ENCODE measurements at regions not wholly inside any gene's neighbourhood (a gene's known extent, or its start where the extent isn't known, plus 50 kb on each side); places are given as distances from the start of the nearest gene placed in this dataset.

- no peak for DNase-seq
Observed at GRCh38 chr6:91487696-91488392, 901.0 kb upstream of the MAP3K7 start.

GRCh38 chr6:91486200-91486599 is 899.3 kb upstream of the MAP3K7 start:
- no peak for DNase-seq

- DNase-seq: no peak
Observed at GRCh38 chr6:91485047-91485446, 898.2 kb upstream of the MAP3K7 start.

- no peak for DNase-seq
Observed at GRCh38 chr6:91483415-91484105, 896.7 kb upstream of the MAP3K7 start.

- DNase-seq: no peak
Observed at GRCh38 chr6:91482498-91482897, 895.6 kb upstream of the MAP3K7 start.

GRCh38 chr6:91480402-91480801 is 893.5 kb upstream of the MAP3K7 start:
- DNase-seq: no peak

GRCh38 chr6:91477688-91478087 is 890.8 kb upstream of the MAP3K7 start:
- no peak for DNase-seq

GRCh38 chr6:91476000-91476399 is 889.1 kb upstream of the MAP3K7 start:
- peak; percentile 86 for DNase-seq

GRCh38 chr6:91465393-91465792 is 878.5 kb upstream of the MAP3K7 start:
- DNase-seq: no peak

- DNase-seq: no peak
Observed at GRCh38 chr6:91464718-91465117, 877.8 kb upstream of the MAP3K7 start.

- DNase-seq: no peak
Observed at GRCh38 chr6:91464201-91464600, 877.3 kb upstream of the MAP3K7 start.

GRCh38 chr6:91462241-91462640 is 875.4 kb upstream of the MAP3K7 start:
- DNase-seq: no peak

- DNase-seq: no peak
Observed at GRCh38 chr6:91453224-91453878, 866.5 kb upstream of the MAP3K7 start.

GRCh38 chr6:91449539-91449938 is 862.7 kb upstream of the MAP3K7 start:
- no peak for DNase-seq

- no peak for DNase-seq
Observed at GRCh38 chr6:91447530-91448254, 860.8 kb upstream of the MAP3K7 start.

GRCh38 chr6:91447081-91447480 is 860.2 kb upstream of the MAP3K7 start:
- DNase-seq: no peak

GRCh38 chr6:91443405-91443804 is 856.5 kb upstream of the MAP3K7 start:
- DNase-seq: no peak

GRCh38 chr6:91442342-91442741 is 855.5 kb upstream of the MAP3K7 start:
- no peak for DNase-seq

GRCh38 chr6:91438570-91438969 is 851.7 kb upstream of the MAP3K7 start:
- no peak for DNase-seq

- DNase-seq: no peak
Observed at GRCh38 chr6:91437315-91437729, 850.5 kb upstream of the MAP3K7 start.

- no peak for DNase-seq
Observed at GRCh38 chr6:91436448-91436847, 849.6 kb upstream of the MAP3K7 start.

- no peak for DNase-seq
Observed at GRCh38 chr6:91435630-91436029, 848.8 kb upstream of the MAP3K7 start.

- no peak for DNase-seq
Observed at GRCh38 chr6:91434576-91434975, 847.7 kb upstream of the MAP3K7 start.

Measured in NCI-H446 treated with DMSO at 0.1 percent for 48 hours (cell line).